ENCODE measurements at regions not wholly inside any gene's neighbourhood (a gene's known extent, or its start where the extent isn't known, plus 50 kb on each side); places are given as distances from the start of the nearest gene placed in this dataset.

DNA sequence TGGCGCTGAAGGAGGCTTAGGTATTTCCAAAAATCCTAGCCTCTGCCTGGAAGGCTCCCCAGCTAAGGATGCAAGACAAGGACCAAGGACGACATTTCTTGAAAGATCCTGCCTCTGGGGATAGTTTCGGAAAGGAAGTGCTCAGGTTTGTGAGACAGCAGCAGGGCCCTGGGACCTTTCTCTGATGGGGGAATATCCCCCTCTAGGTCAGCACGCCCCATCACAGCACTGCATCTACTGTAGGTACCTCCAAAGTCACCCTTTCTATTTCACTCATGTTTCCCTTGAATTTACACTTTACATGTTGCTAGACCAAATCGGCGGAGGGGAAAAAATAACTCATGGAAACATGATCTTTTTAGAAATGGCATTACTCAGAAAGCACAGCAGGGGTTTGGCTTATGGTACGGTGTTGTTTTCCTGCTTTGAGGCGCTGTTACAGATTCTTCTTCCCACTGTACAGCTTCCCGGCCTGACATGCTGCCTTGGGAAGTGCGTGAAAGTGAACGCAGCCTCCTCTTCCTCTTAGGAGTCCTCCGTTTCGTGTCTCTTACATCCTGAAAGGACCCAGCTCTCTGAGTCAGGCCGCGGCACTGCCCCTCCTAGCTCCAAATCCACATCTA, 77.2 kb upstream of the DHRSX start:
- peak overlapping the region; percentile 41 for H3K4me3 ChIP-seq (ENCODE audit: low read depth, low read length)
- peak; percentile 89 for DNase-seq (ENCODE audit: low read depth)

DNA sequence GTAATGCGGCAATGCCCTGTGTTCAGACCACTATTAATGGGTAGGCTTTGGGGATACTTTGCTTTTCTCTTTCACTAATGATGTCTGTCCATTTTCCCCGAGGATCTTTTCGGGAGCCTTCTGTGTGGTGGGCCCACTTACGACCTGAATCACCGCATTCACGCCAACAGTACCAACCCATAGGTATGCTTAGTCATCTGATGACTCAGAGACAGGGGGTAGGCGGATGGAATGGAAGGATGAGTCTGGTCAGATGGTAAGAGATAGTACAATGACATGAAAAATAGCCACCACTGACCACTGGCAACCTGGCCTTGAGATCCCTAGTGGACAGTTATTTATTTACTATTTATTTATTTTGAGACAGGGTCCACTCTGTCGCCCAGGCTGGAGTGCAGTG, 76.0 kb upstream of the DHRSX start:
- H3K4me3 ChIP-seq (ENCODE audit: low read depth, low read length), result no peak overlapping the region
- peak; percentile 13 for DNase-seq (ENCODE audit: low read depth)
- TF ChIP-seq, protein P1, sequence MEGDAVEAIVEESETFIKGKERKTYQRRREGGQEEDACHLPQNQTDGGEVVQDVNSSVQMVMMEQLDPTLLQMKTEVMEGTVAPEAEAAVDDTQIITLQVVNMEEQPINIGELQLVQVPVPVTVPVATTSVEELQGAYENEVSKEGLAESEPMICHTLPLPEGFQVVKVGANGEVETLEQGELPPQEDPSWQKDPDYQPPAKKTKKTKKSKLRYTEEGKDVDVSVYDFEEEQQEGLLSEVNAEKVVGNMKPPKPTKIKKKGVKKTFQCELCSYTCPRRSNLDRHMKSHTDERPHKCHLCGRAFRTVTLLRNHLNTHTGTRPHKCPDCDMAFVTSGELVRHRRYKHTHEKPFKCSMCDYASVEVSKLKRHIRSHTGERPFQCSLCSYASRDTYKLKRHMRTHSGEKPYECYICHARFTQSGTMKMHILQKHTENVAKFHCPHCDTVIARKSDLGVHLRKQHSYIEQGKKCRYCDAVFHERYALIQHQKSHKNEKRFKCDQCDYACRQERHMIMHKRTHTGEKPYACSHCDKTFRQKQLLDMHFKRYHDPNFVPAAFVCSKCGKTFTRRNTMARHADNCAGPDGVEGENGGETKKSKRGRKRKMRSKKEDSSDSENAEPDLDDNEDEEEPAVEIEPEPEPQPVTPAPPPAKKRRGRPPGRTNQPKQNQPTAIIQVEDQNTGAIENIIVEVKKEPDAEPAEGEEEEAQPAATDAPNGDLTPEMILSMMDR (conservative IDR thresholded peaks at IDR 0.05; ENCODE audit: low read depth, low read length), result no peak

More for the DNA sequence above, 77.2 kb upstream of the DHRSX start:
- TF ChIP-seq, protein P1 (conservative IDR thresholded peaks at IDR 0.05; ENCODE audit: low read depth, low read length), result peak; percentile 4

DNA sequence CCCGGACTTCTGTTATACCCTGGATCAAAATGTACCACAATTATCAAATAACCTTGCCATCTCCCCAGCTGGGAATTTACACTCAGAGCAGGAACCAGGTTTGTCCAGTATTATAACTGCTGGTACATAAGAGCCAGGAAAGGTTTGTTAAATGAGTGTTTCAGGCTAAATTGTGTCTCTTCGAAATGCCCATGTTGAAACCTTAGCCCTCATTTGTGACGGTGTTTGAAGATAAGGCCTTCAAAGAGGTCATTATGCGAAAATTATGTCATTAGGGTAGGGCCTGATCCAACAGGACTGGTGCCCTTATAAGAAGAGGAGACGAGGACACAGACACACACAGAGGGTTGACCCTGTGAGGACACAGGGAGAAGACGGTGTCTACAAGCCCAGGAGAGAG, 73.5 kb upstream of the DHRSX start:
- TF ChIP-seq, protein P1 (conservative IDR thresholded peaks at IDR 0.05; ENCODE audit: low read depth, low read length), result no peak
- DNase-seq (ENCODE audit: low read depth), result no peak
- no peak overlapping the region for H3K4me3 ChIP-seq (ENCODE audit: low read depth, low read length)

DNA sequence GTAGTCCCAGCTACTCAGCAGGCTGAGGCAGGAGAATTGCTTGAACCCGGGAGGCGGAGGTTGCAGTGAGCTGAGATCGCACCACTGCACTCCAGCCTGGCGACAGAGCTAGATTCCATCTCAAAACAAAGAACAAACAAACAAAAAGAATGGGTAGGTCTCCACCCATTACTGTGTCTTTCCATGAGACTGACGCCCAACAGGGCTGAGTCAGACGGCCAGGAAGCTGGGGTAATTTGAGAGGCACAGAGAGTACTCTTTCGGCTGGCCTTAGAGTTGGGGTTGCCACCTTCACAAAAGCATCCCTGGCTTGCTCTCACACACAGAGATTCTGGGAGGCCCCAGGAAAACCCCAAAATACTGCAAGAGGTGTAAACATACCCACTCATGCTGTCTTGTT, 72.0 kb upstream of the DHRSX start:
- peak; percentile 80 for DNase-seq (ENCODE audit: low read depth)
- no peak overlapping the region for H3K4me3 ChIP-seq (ENCODE audit: low read depth, low read length)
- TF ChIP-seq, protein P1 (conservative IDR thresholded peaks at IDR 0.05; ENCODE audit: low read depth, low read length), result no peak

DNA sequence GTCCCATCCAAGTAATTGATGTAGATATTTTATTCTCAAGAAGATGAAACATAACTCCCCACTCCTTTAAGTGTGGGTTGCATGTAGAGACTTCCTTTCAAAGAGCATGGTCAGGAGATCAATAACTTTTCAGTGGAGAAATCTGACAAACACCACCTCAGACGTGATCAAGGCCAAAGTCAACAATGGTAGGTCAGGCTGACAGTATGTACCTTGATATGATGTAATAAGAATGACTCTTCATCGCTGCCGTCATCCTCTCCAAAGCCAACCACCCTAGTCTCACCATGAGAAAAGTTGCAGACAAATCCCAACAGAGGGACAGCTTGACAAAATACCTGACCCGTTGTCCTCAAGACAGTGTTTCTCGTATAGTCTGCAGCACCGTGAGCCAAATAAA, 67.3 kb upstream of the DHRSX start:
- no peak for DNase-seq (ENCODE audit: low read depth)

DNA sequence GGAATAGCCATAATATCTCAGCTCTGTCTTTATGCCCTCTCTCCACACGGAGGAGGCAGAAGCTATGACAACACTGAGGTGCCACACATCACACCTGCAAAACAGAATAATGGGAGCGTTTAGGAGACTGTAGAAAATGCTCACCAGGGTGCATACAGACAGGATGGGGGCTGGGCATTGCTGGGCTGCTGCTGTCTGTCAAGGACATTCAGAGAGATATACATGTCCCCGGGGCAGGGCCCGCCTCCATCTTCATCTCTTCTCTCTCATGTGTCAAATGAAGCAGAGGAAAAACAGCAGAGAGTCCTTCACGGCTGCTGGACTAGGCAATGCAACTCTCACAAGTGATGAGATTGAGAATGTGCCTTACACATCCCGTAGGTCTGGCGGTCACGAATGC, 65.3 kb upstream of the DHRSX start:
- H3K4me3 ChIP-seq (ENCODE audit: low read depth, low read length), result no peak overlapping the region
- DNase-seq (ENCODE audit: low read depth), result no peak
- TF ChIP-seq, protein P1 (conservative IDR thresholded peaks at IDR 0.05; ENCODE audit: low read depth, low read length), result no peak

More for the DNA sequence above, 67.3 kb upstream of the DHRSX start:
- TF ChIP-seq, protein P1 (conservative IDR thresholded peaks at IDR 0.05; ENCODE audit: low read depth, low read length), result no peak
- H3K4me3 ChIP-seq (ENCODE audit: low read depth, low read length), result no peak overlapping the region

DNA sequence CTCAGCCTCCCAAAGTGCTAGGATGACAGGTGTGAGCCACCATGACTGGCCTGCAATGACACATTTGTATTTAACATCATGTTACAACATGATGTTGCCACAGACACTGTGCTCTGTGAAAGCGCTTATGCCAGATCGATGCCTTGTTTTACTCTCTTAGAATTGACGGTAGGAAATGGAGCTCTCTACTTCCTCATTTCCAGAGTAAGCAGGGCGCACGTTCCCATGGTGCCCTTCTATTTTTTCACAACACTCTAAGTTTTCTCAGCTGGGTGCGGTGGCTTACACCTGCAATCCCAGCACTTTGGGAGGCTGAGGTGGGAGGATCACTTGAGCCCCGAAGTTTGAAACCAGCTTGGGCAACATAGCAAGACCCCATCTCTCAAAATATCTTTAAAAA, 60.7 kb upstream of the DHRSX start:
- TF ChIP-seq, protein P1 (conservative IDR thresholded peaks at IDR 0.05; ENCODE audit: low read depth, low read length), result no peak
- H3K4me3 ChIP-seq (ENCODE audit: low read depth, low read length), result no peak overlapping the region
- DNase-seq (ENCODE audit: low read depth), result no peak
